ENCODE measurements at regions not wholly inside any gene's neighbourhood (a gene's known extent, or its start where the extent isn't known, plus 50 kb on each side); places are given as distances from the start of the nearest gene placed in this dataset.

GRCh38 chr1:170274131-170274501 lies 128.4 kb downstream of the NTMT2 start:
- TF ChIP-seq CTCF (IDR thresholded peaks at IDR 0.05): no peak
- no peaks in the 10 kb centered on the region for H3K9me3 ChIP-seq
- H3K36me3 ChIP-seq: no peaks in the 10 kb centered on the region
- no peak overlapping the region for H3K4me3 ChIP-seq
- H3K27me3 ChIP-seq: no peaks in the 10 kb centered on the region
- peaks cover 0 to 5% of the 10 kb centered on the region in 2 donors for H3K4me1 ChIP-seq
- H3K27ac ChIP-seq: no peak overlapping the region
- no peak for DNase-seq (ENCODE audit: low spot score)

- Histone ChIP-seq H3K4me1 (no peaks in the 10 kb centered on the region), H3K36me3 (no peaks in the 10 kb centered on the region), H3K27me3 (no peaks in the 10 kb centered on the region), H3K4me3 (no peak overlapping the region), H3K27ac (no peak overlapping the region), H3K9me3 (no peaks in the 10 kb centered on the region)
- no peak for DNase-seq (ENCODE audit: low spot score)
- no peak for TF ChIP-seq CTCF (IDR thresholded peaks at IDR 0.05)
Observed at GRCh38 chr1:170277985-170278384, 132.2 kb downstream of the NTMT2 start.

- no peak for DNase-seq (ENCODE audit: low spot score)
- Histone ChIP-seq H3K36me3 (no peaks in the 10 kb centered on the region), H3K4me3 (no peak overlapping the region), H3K27ac (no peak overlapping the region), H3K27me3 (no peaks in the 10 kb centered on the region), H3K4me1 (peaks cover 0 to 4% of the 10 kb centered on the region in 2 donors), H3K9me3 (no peaks in the 10 kb centered on the region)
- no peak for TF ChIP-seq CTCF (IDR thresholded peaks at IDR 0.05)
Observed at GRCh38 chr1:170284016-170284415, 138.3 kb downstream of the NTMT2 start.

DNA sequence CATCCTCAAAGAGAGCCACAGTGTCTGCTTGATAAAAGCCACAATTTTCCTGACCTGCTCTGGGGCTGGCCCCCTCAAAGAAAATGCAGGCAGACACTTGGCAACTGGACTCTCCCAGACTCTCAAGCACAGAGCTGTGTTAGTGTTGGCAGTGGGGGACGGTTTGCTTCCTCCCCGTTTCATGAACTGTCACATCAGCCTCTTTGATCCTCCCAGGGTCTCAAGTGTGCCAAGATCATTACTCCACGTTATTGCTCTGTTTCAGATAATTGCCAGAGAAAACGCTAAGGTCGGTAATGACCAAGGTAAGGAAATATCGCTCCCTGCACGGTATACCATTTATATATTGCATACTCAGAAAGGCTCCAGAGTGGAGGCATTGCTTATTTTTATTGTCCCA lies 138.8 kb downstream of the NTMT2 start:
- Histone ChIP-seq H3K4me1 (peaks cover 0 to 4% of the 10 kb centered on the region in 2 donors), H3K4me3 (no peak overlapping the region), H3K36me3 (no peaks in the 10 kb centered on the region), H3K9me3 (no peaks in the 10 kb centered on the region), H3K27ac (no peak overlapping the region), H3K27me3 (no peaks in the 10 kb centered on the region)
- DNase-seq (ENCODE audit: low spot score): no peak
- no peak for TF ChIP-seq CTCF (IDR thresholded peaks at IDR 0.05)

DNA sequence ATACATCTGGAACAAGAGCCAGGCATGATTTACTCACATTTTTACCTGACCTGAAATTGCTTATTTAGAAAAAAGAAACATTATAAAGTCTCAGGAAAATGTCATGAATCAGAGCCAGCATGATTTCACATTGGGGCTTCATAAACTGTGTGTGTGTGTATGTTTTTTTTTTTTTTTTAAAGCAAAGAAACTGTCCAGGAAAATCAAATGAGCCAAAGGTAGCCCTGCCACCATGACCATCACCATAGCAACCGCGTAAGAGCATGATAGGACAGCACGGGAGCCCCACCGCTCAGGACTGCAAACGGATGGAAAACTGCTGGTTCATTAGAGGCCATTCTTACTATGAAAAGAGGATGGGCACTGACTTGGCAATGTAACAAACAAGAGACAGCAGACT lies 139.2 kb downstream of the NTMT2 start:
- Histone ChIP-seq H3K27me3 (no peaks in the 10 kb centered on the region), H3K36me3 (no peaks in the 10 kb centered on the region), H3K4me1 (peaks cover 0 to 4% of the 10 kb centered on the region in 2 donors), H3K27ac (no peak overlapping the region), H3K9me3 (no peaks in the 10 kb centered on the region), H3K4me3 (no peak overlapping the region)
- TF ChIP-seq CTCF (IDR thresholded peaks at IDR 0.05): no peak
- DNase-seq (ENCODE audit: low spot score): no peak

GRCh38 chr1:170288155-170288554 lies 142.4 kb downstream of the NTMT2 start:
- H3K9me3 ChIP-seq: no peaks in the 10 kb centered on the region
- H3K4me1 ChIP-seq: peaks cover 0 to 4% of the 10 kb centered on the region in 2 donors
- no peak for DNase-seq (ENCODE audit: low spot score)
- no peak for TF ChIP-seq CTCF (IDR thresholded peaks at IDR 0.05)
- no peaks in the 10 kb centered on the region for H3K27me3 ChIP-seq
- no peaks in the 10 kb centered on the region for H3K36me3 ChIP-seq
- H3K27ac ChIP-seq: no peak overlapping the region
- H3K4me3 ChIP-seq: no peak overlapping the region
